Thoracic aorta (tissue), 2 donors: ENCODE measurements at regions not wholly inside any gene's neighbourhood (a gene's known extent, or its start where the extent isn't known, plus 50 kb on each side); places are given as distances from the start of the nearest gene placed in this dataset.

Experiments used
- ATAC-seq: fragments of 150-250 bp; one replicate; pipeline ENCODE4 v1.8.0; 2017; ENCODE audit warnings: low read depth; ENCODE audit not compliant: insufficient number of reproducible peaks, low FRiP score
- DNase-seq: peaks from one replicate; pipeline ENCODE4 v3.0.0-alpha.2; 2020; ENCODE audit warnings: low spot score
- H3K27ac ChIP-seq, 2 donors: fragments of 200-600 bp; sonication (generic); 1 replicate in 1 of 2; 2 replicates in 1 of 2; pipeline ENCODE4 v1.5.1; 2016; ENCODE audit warnings: mild to moderate bottlenecking in 2 of 2, moderate library complexity in 2 of 2
- H3K27me3 ChIP-seq: fragments of 200-600 bp; sonication (generic); replicated peaks from 2 replicates; pipeline ENCODE4 v1.6.0; 2016; ENCODE audit warnings: mild to moderate bottlenecking; ENCODE audit not compliant: insufficient read depth
- H3K36me3 ChIP-seq: fragments of 200-600 bp; sonication (generic); one replicate; pipeline ENCODE4 v1.5.1; 2016
- H3K4me1 ChIP-seq, 2 donors: fragments of 200-600 bp; sonication (generic); 1 replicate in 1 of 2; 2 replicates in 1 of 2; pipeline versions ENCODE4 v1.5.1 to v1.6.0; 2016; ENCODE audit warnings: low read depth in 2 of 2, mild to moderate bottlenecking in 1 of 2; ENCODE audit not compliant: control insufficient read depth in 1 of 2
- H3K4me3 ChIP-seq: fragments of 200-600 bp; sonication (generic); 2 replicates; pipeline ENCODE4 v1.5.1; 2016; ENCODE audit warnings: mild to moderate bottlenecking
- H3K9me3 ChIP-seq: fragments of 200-600 bp; sonication (generic); 2 replicates; pipeline ENCODE4 v1.5.1; 2016
- TF ChIP-seq, protein P1 (sequence below): fragments of 200-600 bp; sonication (generic); IDR thresholded peaks from one replicate; pipeline ENCODE4 v1.5.1; 2019; ENCODE audit warnings: antibody characterized with exemption

DNA sequence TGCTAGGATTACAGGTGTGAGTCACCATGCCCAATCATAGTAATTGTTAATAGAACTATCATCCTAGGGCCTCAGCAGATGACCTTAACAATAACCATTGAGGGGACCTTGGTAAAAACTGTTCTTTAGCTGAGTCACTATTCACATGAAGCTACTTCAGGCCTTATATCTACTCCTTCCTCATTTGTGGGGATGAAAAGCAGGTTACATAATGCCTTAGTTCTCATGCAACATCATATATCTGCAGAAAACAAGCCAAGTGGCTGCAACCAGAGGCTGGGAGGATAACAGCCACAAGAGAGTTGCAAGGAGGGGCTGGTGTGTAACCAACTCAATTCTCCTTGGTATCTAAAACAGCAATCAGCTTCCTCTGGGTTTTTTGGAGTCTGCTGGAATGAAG, 445.4 kb downstream of the NBAS start:
- no peak overlapping the region for H3K27ac ChIP-seq
- no peak for DNase-seq
- H3K4me3 ChIP-seq = no peak overlapping the region
- peaks cover 15% of the 10 kb centered on the region for H3K9me3 ChIP-seq
- no peaks in the 10 kb centered on the region for H3K36me3 ChIP-seq
- no peaks in the 10 kb centered on the region for H3K27me3 ChIP-seq
- ATAC-seq = no peak
- TF ChIP-seq, protein P1, sequence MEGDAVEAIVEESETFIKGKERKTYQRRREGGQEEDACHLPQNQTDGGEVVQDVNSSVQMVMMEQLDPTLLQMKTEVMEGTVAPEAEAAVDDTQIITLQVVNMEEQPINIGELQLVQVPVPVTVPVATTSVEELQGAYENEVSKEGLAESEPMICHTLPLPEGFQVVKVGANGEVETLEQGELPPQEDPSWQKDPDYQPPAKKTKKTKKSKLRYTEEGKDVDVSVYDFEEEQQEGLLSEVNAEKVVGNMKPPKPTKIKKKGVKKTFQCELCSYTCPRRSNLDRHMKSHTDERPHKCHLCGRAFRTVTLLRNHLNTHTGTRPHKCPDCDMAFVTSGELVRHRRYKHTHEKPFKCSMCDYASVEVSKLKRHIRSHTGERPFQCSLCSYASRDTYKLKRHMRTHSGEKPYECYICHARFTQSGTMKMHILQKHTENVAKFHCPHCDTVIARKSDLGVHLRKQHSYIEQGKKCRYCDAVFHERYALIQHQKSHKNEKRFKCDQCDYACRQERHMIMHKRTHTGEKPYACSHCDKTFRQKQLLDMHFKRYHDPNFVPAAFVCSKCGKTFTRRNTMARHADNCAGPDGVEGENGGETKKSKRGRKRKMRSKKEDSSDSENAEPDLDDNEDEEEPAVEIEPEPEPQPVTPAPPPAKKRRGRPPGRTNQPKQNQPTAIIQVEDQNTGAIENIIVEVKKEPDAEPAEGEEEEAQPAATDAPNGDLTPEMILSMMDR = no peak
- H3K4me1 ChIP-seq = no peaks in the 10 kb centered on the region

DNA sequence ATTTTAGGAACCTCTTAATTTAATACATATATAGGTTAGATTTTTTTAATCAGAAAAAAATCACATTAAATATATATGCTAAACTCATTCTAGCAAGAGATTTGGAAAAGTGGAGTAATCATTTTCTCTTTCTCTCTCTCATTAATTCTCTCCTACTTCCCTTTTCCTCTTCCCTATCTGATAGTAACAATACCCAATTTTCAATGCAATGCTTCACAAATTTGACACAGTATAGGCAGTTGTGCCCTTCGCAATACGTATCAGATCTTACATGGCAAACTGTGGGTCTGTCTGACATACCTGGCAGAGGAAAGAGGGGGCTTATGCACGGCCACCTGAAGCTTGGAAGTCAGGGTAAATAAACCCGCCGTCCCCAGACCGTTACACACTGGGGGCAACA, 444.3 kb downstream of the NBAS start:
- no peak overlapping the region for H3K27ac ChIP-seq
- H3K27me3 ChIP-seq = no peaks in the 10 kb centered on the region
- DNase-seq (no peak), ATAC-seq (no peak)
- peaks cover 10% of the 10 kb centered on the region for H3K9me3 ChIP-seq
- no peaks in the 10 kb centered on the region for H3K4me1 ChIP-seq
- H3K36me3 ChIP-seq = no peaks in the 10 kb centered on the region
- TF ChIP-seq, protein P1 = no peak
- H3K4me3 ChIP-seq = no peak overlapping the region
